GM21786 (cell line): ENCODE measurements at regions not wholly inside any gene's neighbourhood (a gene's known extent, or its start where the extent isn't known, plus 50 kb on each side); places are given as distances from the start of the nearest gene placed in this dataset.
"Not testable (repeated sequence)": the region's sequence is repeated elsewhere in the genome, so short reads cannot be mapped to it uniquely, and the experiment has no call there.

Experiments
- ATAC-seq: cut with Tn5 transposase; IDR thresholded peaks from one replicate; pipeline ENCODE4 v1.9.1; 2021; ENCODE audit not compliant: unreplicated experiment

DNA sequence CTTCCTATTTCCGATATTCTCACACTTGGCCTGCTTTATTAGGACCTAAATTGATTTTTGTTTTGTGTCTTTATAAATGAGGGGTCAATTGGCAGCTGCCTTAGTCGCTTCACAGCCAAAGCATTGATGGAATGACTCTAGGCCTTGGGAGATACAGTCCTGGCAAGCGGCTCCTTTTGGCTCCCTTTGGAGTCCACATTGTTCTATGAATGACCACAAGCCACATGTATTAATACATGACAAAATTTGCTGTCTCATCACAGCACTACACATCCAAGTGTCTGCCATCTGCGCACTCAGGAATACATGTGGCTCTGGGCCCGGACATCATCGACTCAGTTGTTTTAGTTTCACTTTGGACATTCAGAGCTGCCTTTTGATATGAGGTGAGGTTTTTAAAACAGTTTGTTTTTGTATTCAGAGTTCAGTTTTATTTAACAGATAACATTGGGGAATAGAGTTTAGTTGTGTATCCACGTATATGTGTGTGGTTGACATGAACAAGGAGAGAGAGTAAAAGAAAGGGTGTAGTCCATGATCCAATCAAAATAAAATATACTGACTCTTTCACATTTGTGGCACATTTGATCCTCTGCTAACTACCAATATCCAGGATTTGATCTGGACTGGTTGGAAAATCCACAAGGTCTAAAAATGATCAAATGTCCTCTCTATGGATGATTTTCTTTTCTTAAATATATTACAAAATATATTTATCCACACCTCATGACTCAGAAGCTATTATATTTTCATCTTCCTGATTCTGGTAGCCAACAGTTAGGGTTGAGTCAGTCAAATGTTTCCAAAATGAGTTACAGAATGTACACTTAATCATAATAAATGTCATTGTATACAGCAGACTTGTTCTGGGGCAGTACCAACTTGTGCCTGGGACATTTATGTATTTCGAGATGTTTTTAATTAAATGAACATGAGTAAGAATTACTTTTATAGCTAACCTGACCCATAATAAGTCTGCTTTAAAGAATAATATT is 114.0 kb upstream of the MTAP start:
- ATAC-seq: no peak

DNA sequence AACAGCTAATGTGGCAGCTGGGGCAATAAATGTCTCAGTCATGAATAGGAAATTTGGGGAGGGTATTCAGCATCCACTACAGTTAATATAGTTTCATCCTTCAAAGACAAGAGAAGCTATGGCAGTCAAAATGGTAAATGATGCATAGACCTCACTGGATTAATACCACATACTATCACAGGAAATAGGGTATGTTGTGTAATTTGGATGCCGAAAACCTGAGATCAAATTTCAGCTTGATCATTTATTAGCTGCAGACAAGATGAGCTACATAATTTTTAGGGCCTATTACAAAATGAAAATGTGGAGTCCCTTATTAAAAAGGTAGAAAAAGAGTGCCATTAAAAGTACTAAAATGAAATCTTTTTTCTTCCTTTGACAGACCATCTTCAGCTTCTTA is 112.6 kb upstream of the MTAP start:
- ATAC-seq: no peak

DNA sequence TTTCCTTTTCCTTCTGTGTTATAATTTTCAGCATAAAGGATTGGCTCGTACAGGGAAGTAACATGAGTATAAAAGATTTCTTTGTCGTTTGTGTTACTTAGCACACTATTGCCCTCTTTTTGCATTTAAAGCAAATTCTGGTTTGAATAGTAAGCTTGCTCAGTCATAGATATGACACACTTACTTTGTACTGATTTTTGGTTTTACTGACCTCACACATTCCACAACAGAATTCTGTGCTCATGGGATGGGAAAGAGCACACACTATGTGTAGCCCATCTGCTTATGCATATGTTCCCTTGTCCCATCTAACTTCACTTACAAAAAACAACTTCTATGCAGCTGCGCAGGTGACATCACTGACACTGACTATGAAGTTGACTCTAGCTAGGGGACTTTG is 111.9 kb upstream of the MTAP start:
- no peak for ATAC-seq

DNA sequence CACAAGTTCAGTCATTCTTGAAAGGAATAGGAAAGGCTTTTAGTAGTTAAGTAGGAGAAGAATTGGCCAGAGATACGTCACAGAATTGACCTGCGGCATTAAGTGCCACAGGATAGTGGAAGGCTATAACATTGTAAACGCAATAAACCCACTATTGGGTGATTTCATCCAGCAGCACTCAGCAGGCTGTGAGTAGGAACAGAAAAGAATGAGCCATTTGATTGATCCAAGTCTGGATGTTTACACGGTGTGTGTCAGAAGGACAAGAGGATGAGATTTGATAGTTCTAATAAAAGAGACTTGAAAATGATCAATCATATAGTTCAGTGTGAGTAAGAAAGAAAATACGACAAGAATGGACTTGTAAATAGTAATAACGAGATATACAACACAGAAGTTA is 110.0 kb upstream of the MTAP start:
- ATAC-seq: no peak

DNA sequence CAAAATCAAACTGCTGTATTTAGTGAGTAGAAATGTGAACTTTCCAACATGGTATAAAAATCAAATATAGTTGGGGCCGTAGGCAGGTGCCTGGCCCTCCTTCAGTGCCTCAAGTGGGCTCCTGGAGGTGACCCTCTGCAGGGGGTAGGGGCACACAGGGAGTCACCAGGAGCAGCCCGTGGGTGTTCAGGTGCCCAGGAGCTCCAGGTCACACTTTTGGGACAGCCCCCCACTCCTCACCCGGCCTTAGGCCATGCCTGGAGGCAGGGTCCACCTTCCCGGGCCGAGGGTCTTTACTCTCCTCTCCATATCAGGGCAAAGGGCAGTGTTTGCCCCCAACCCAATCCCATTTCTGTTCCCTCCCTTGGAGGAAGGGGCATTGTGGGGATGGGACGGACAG is 108.0 kb upstream of the MTAP start:
- no peak for ATAC-seq

DNA sequence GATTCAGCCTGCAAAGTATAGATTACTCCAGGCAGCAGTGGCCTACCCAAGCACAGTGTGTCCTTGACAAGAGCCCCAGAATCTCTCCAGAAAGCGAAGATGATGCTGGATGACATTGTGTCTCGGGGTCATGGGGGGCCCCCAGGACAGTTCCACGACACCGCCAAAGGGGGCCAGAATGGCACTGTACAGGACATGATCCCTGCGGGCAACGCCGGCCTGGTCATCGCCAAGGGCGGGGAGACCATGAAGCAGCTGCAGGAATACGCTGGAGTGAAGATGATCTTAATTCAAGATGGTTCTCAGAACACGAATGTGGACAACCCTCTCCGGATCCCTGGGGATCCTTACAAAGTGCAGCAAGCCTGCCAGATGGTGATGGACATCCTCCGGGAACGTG is 107.0 kb upstream of the MTAP start:
- ATAC-seq: no peak

DNA sequence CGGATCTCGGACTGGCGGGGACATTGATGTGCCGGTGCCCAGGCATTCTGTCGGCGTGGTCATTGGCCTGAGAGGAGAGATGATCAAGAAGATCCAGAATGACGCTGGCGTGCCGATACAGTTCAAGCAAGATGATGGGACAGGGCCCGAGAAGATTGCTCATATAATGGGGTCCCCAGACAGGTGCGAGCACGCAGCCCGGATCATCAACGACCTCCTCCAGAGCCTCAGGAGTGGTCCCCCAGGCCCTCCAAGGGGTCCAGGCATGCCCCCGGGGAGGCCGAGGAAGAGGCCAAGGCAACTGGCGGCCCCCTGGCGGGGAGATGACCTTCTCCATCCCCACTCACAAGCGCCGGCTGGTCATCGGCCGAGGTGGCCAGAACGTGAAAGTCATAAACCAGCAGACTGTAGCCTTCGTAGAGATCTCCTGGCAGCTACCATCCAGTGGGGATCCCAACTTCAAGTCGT is 106.5 kb upstream of the MTAP start:
- ATAC-seq: no peak

DNA sequence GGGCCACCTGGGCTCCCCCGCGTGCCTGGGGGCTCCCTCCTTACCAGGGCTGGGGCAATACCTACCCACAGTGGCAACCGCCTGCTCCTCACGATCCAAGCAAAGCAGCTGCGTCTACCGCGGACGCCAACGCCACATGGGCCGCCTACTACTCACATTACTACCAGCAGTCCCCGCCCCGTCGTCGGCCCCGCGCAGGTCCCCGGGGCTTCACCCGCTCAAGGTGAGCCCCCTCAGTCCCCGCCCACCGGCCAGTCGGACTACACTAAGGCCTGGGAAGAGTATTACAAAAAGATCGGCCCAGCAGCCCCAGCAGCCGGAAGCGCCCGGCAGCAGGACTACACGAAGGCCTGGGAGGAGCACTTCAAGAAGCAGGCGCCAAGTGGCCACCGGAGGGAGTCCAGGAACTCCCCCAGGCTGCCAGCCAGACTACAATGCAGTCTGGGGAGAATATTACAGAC is 106.0 kb upstream of the MTAP start:
- no peak for ATAC-seq

DNA sequence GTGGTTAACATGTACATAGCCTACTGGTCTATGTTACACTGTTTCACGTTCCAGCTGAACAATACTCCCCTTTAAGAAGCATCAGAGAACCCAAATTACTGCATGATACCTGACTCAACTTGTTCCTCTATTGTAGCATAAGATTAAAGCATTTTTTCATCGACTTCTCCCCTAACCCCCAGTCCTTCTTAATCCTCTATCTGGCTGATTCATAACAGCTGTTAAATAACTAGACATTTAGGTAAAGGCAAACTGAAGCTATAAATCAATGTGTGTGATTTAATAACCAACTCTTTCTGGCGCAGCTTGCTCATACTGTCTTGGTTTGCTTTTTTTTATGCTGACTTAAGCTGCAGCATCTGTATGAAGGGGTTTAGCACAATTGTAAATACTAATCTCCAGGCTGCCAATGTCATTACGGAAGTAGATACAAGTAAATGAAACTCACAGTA is 94.2 kb upstream of the MTAP start:
- ATAC-seq: no peak

DNA sequence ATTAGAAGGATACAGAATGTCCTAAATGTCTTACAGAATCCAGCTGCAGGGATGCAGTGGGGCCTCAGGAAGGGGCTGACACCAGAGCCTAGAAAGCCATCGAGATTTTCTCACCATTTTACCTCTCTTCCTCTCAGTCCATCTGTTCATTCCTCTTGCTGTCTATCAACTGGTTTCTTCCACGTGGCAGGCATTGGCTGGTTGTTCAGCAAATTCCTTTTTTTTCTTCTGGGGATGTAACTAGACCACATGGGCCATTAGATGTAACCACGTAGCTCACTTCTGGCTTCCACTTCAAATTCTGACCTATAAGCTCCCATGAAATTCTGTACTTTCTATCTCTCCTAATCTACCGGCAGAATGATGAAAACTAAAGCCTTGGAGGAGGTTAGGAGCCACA is 93.6 kb upstream of the MTAP start:
- ATAC-seq: no peak

DNA sequence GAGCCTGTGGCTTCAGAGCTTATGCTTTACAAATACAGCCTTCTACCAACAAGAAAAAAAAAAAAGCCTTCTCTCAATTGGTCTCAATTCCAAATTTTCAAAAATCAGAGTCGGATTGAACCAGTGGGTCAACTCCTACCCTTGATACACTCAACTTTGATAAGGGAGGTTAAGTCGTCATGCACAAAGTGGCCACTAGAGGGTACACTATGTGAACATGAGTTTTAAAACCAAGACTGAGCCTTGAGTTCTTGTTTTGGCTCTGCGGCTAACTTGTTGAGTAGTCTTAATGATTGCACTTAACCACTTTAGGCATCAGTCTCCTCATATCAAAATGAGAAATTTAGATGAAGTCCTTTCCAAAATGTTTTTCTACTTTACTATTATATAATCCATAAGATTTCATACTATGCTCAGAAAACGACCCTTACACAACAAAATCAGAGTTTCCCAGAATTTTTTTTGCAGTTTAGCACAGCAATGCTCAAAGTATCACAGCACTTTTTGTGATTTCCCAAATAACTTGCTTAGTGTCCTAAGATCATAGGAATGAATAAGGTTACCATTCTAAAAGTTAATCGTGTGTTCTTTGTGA is 92.9 kb upstream of the MTAP start:
- ATAC-seq: peak; percentile 70

DNA sequence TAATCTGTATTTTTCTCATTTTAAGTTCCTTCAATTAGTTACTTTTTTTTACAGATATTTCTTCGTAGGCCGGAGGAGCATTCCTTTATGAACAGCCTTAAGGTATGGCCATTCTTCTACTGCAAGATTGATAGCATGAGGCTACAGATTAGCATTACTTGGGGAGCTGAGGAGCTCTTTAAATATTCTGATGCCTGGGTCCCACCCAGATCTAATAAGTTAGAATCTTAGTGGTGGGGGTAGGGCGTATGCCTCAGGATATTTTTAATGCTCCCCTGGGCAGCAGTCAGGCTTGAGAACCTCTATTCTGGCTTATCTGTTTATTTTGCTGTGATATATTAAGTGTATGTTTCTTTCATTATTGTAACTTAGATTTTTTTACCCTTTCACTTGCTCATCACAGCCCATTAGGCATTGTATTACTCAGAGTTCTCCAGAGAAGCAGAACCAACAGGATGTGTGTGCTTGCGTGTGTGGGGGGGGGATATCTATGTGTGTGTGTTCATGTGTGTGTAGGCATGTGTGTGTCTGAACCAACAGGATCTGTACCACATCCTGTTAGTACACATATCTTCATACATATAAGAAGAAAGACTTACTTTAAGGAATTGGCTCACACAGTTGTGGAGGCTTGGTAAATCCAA is 91.8 kb upstream of the MTAP start:
- no peak for ATAC-seq

DNA sequence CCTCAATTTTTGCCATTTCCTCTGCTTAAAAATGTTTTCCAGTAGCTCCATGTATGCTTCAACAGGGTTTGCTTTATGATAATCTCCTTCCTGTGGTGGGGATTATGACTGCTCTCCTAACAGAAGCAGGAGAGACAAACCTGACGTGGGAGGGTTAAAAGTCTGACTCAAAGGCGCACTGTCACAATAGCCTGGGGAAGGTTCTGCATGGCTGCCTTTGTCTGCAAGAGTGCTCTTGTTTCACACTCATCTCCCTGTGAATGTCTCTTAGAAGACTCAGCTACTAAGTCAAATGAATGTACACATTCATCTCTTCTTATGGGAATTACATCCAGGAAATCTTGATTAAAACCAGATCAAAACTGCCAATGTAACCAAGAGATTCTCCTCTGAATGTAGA is 90.9 kb upstream of the MTAP start:
- no peak for ATAC-seq

DNA sequence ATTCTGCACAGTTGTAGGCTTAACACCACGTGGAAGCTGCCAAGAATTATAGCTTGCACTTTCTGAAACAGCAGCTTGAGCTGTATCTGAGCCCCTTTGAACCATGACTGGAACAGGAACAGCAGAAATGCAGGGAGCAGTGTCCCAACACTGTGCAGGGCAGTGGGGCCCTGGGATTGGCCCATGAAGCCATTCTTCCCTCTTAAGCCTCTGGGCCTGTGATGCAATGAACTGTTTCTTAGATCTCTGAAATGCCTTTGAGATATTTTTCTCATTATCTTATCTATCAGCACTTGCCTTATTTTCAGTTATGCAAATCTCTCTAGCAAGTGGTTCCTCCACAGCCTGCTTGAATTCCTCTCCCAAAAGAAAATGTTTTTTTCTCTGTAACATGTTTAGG is 87.0 kb upstream of the MTAP start:
- no peak for ATAC-seq

DNA sequence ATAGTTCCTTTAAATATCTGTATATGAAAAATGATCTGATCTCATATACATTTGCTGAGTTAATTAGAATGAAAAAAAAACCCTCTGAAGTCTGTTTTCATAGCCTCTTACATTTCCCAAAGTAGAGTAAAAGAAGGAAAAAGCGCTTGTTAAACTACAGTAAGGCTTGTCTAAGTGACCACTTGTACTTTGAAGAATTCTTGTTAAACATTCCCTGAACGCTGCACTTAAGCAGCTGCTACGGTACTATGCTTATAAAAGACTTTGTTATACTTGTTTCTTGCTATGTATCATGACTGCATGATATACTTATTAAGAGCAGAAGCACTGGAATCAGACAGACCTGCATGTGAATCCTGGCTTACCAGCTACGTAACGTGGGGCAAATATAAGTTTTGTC is 81.7 kb upstream of the MTAP start:
- ATAC-seq: no peak

DNA sequence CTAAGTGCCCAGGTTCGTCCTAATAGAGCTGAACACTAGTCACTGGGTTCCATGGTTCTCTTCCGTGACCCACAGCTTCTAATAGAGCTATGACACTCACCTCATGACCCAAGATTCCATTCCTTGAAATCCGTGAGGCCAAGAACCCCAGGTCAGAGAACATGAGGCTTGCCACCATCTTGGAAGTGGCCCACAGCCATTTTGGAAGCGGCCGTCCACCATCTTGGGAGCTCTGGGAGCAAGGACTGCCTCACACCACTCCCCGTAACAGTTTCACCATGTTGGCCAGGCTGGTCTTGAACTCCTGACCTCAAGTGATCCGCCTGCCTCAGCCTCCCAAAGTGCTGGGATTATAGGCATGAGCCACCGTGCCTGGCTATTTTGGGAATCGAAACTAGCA is 75.0 kb upstream of the MTAP start:
- ATAC-seq: not testable (repeated sequence)

DNA sequence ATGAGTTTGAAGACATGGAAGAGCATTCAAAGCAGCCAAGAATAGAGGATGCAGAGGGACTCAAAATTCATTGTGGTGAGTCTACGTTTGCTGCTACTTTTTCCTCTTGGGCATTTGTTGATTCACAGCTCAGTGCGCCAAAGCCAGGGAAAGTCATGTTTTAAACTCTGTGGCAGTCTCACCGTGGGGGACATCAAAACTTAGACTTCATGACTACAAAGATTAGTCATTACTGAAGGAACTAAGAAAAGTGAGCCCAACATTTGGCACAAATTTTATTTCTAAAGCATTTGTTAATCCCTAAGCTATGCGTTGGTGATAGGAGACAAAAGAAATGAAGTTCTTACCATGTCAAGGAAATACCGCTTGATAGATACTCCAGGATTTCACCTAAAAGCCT is 73.7 kb upstream of the MTAP start:
- no peak for ATAC-seq

DNA sequence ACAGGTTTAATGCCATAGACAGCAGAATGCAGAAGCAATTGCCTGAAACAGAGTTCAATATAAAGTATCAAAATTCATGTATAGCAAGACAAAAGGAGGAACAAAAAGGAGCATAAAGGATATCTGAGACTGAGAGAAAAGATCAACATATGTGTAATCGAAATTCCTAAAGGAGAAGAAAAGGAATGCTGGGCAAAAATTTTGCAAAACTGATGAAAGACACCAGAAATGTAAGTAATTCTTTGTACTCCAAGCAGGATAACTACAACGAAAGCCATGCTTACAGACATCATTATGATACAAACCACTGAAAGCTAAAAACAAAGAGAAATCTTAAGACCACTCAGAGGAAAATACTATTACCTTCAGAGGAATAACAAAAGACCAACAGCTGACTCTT is 72.8 kb upstream of the MTAP start:
- no peak for ATAC-seq

DNA sequence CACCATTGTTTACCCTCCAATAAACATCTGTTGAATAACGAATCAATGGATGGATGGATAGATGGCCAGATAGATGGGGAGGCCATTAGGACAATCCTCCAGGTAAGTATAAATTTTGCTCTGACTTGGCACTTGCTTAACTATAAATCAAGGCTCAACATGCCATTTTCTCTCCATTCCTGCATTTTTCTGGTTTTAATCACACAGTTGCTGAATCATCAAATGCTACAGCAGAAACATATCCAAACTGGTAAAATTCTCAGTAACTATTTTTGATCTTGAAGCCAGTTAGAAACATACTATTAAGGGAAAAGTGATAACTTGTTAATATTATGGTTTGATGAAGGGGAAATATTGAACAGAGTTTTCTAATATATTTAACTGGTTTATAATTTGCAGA is 71.5 kb upstream of the MTAP start:
- no peak for ATAC-seq

DNA sequence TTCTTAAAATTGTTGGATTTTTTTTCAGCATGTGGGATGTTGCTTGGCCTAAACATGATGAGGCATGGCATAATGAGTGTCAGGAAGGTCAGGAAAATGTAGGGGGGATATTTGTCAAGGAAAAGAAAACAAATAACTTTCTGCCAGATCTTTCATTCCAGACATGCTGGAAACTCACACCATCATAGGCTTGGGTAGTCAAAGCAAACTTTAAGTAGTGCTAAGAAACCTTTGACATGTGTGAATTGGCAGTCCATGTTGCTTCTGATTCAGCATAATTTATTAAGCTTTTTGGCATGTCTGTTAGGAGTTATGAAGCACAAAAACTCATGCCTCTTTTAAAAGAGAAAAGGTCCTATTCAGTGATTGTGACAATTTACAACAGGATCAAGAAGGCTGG is 61.3 kb upstream of the MTAP start:
- no peak for ATAC-seq

DNA sequence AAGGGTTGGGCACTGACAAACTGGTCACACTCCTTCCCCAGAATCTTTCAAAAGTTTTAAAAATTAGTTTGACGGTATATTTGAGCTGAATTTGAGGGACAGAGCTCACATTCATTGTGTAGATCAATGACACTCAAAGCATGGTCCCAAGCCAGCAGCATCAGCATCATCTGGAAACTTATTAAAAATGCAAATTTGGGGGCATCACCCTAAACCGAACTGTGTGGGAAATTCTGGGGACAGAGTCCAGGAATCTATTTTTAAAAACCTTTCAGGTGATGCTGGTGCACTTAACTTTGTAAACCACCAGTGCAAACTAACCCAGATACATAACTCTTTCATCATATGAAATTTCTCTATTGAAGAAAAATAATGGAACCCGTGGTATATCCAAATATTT is 58.1 kb upstream of the MTAP start:
- ATAC-seq: no peak

DNA sequence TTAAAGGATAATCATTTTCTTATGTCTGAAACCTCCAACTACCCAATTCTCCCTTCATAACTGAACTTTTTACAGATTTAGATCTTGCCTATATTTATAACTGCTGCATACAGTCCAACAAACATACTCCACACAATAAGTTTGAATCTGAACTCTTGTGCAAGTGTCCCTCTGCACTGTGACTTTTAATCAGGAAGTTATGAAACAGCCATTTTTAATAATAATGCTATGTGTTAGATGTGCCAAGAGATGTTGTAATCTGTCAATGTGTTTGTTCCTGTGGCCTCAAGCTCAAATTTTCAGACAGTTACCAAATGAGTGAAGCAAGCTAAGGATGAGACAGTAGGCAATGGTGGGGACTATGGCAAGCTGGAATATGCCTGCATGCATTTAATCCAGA is 57.6 kb upstream of the MTAP start:
- ATAC-seq: no peak
